ENCODE measurements at regions not wholly inside any gene's neighbourhood (a gene's known extent, or its start where the extent isn't known, plus 50 kb on each side); places are given as distances from the start of the nearest gene placed in this dataset.

DNA sequence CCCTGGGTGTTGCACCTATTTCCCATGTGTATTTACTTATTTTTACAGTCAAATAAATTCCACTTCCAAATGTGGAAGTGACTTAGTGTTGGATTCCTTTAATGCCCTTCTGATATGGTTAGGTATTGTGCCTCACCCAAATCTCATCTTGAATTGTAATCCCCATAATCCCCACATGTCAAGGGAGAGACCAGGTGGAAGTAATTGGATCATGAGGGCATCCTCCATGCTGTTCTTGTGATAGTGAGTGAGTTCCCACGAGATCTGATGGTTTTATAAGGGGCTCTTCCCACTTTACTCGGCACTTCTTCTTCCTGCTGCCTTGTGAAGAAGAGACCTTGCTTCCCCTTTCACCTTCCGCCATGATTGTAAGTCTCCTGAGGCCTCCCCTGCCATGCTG, 136.9 kb downstream of the SNX10 start:
- TF ChIP-seq, protein P1, sequence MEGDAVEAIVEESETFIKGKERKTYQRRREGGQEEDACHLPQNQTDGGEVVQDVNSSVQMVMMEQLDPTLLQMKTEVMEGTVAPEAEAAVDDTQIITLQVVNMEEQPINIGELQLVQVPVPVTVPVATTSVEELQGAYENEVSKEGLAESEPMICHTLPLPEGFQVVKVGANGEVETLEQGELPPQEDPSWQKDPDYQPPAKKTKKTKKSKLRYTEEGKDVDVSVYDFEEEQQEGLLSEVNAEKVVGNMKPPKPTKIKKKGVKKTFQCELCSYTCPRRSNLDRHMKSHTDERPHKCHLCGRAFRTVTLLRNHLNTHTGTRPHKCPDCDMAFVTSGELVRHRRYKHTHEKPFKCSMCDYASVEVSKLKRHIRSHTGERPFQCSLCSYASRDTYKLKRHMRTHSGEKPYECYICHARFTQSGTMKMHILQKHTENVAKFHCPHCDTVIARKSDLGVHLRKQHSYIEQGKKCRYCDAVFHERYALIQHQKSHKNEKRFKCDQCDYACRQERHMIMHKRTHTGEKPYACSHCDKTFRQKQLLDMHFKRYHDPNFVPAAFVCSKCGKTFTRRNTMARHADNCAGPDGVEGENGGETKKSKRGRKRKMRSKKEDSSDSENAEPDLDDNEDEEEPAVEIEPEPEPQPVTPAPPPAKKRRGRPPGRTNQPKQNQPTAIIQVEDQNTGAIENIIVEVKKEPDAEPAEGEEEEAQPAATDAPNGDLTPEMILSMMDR (conservative IDR thresholded peaks at IDR 0.05 in 1 of 2, IDR thresholded peaks at IDR 0.05 in 1 of 2; ENCODE audit: extremely low read depth in 1 of 2, insufficient read depth in 1 of 2, low read depth in 1 of 2, low read length in 2 of 2) = no peak
- no peak for TF ChIP-seq EZH2 (IDR thresholded peaks at IDR 0.05; ENCODE audit: borderline replicate concordance, low read length)
